ENCODE measurements at regions not wholly inside any gene's neighbourhood (a gene's known extent, or its start where the extent isn't known, plus 50 kb on each side); places are given as distances from the start of the nearest gene placed in this dataset.
"Not testable (repeated sequence)": the region's sequence is repeated elsewhere in the genome, so short reads cannot be mapped to it uniquely, and the experiment has no call there.

GRCh38 chr1:213598263-213598662 is 389.5 kb upstream of the PROX1 start:
- Histone ChIP-seq H3K9me3 (no peaks in the 10 kb centered on the region), H3K27ac (no peak overlapping the region), H3K4me3 (no peak overlapping the region), H3K36me3 (no peaks in the 10 kb centered on the region), H3K4me1 (no peaks in the 10 kb centered on the region), H3K27me3 (no peaks in the 10 kb centered on the region)
- 80 to 93% methylated on average over 3 of the region's 3 CpGs for WGBS, 2 donors (ENCODE audit: low coverage in 1 of 2)
- in situ Hi-C loops (cut with MboI; ENCODE audit: low pct_ligation_motif_present in 1 of 4, low pct_unique_long_range_greater_than_20kb in 1 of 4, low sequenced_read_pairs in 3 of 4) (no loop called here), intact Hi-C loops (cut with DNase I; ENCODE audit: low total_unique reads) (no loop called here)
- TF ChIP-seq POLR2A (IDR thresholded peaks at IDR 0.05) (no peak), EP300 (IDR thresholded peaks at IDR 0.05; ENCODE audit: low read depth) (no peak), CTCF (IDR thresholded peaks at IDR 0.05) (no peak), POLR2AphosphoS5 (IDR thresholded peaks at IDR 0.05) (no peak)
- DNase-seq = no peak

- TF ChIP-seq POLR2A (IDR thresholded peaks at IDR 0.05) (no peak), CTCF (IDR thresholded peaks at IDR 0.05) (no peak), POLR2AphosphoS5 (IDR thresholded peaks at IDR 0.05) (no peak), EP300 (IDR thresholded peaks at IDR 0.05; ENCODE audit: low read depth) (no peak)
- H3K36me3 ChIP-seq = no peaks in the 10 kb centered on the region
- no peak overlapping the region for H3K27ac ChIP-seq
- no peak for DNase-seq
- H3K4me1 ChIP-seq = no peaks in the 10 kb centered on the region
- in situ Hi-C loops (cut with MboI; ENCODE audit: low pct_ligation_motif_present in 1 of 4, low pct_unique_long_range_greater_than_20kb in 1 of 4, low sequenced_read_pairs in 3 of 4) (no loop called here), intact Hi-C loops (cut with DNase I; ENCODE audit: low total_unique reads) (no loop called here)
- H3K9me3 ChIP-seq = no peaks in the 10 kb centered on the region
- no peak overlapping the region for H3K4me3 ChIP-seq
- H3K27me3 ChIP-seq = no peaks in the 10 kb centered on the region
Measured at GRCh38 chr1:213600879-213601278, 386.9 kb upstream of the PROX1 start.

GRCh38 chr1:213601705-213602104 is 386.1 kb upstream of the PROX1 start:
- DNase-seq; H3K27me3 ChIP-seq; H3K4me1 ChIP-seq; intact Hi-C loops (cut with DNase I; ENCODE audit: low total_unique reads); H3K4me3 ChIP-seq; H3K9me3 ChIP-seq; H3K36me3 ChIP-seq; in situ Hi-C loops (cut with MboI; ENCODE audit: low pct_ligation_motif_present in 1 of 4, low pct_unique_long_range_greater_than_20kb in 1 of 4, low sequenced_read_pairs in 3 of 4); H3K27ac ChIP-seq: not testable (repeated sequence)

- 81 to 92% methylated on average over 2 of the region's 2 CpGs for WGBS, 2 donors (ENCODE audit: low coverage in 1 of 2)
- intact Hi-C loops (cut with DNase I; ENCODE audit: low total_unique reads) (no loop called here), in situ Hi-C loops (cut with MboI; ENCODE audit: low pct_ligation_motif_present in 1 of 4, low pct_unique_long_range_greater_than_20kb in 1 of 4, low sequenced_read_pairs in 3 of 4) (no loop called here)
- H3K27me3 ChIP-seq = no peaks in the 10 kb centered on the region
- DNase-seq = no peak
- H3K36me3 ChIP-seq = no peaks in the 10 kb centered on the region
- no peak overlapping the region for H3K27ac ChIP-seq
- no peaks in the 10 kb centered on the region for H3K4me1 ChIP-seq
- H3K9me3 ChIP-seq = no peaks in the 10 kb centered on the region
- TF ChIP-seq POLR2AphosphoS5 (IDR thresholded peaks at IDR 0.05) (no peak), EP300 (IDR thresholded peaks at IDR 0.05; ENCODE audit: low read depth) (no peak), POLR2A (IDR thresholded peaks at IDR 0.05) (no peak), CTCF (IDR thresholded peaks at IDR 0.05) (no peak)
- H3K4me3 ChIP-seq = no peak overlapping the region
Measured at GRCh38 chr1:213602796-213603486, 384.8 kb upstream of the PROX1 start.

GRCh38 chr1:213604477-213604876 is 383.3 kb upstream of the PROX1 start:
- Histone ChIP-seq H3K4me3 (no peak overlapping the region), H3K9me3 (no peaks in the 10 kb centered on the region), H3K27me3 (no peaks in the 10 kb centered on the region), H3K4me1 (no peaks in the 10 kb centered on the region), H3K36me3 (no peaks in the 10 kb centered on the region), H3K27ac (no peak overlapping the region)
- in situ Hi-C loops (cut with MboI; ENCODE audit: low pct_ligation_motif_present in 1 of 4, low pct_unique_long_range_greater_than_20kb in 1 of 4, low sequenced_read_pairs in 3 of 4) = no loop called here
- WGBS, 2 donors (ENCODE audit: low coverage in 1 of 2) = 87% methylated on average over 4 of the region's 4 CpGs; no CpG with 5 or more reads in 1 of the 2 donors
- no peak for DNase-seq
- no peak for TF ChIP-seq POLR2AphosphoS5 (IDR thresholded peaks at IDR 0.05)
- TF ChIP-seq POLR2A (IDR thresholded peaks at IDR 0.05) = no peak
- TF ChIP-seq CTCF (IDR thresholded peaks at IDR 0.05) = no peak
- no peak for TF ChIP-seq EP300 (IDR thresholded peaks at IDR 0.05; ENCODE audit: low read depth)
- intact Hi-C loops (cut with DNase I; ENCODE audit: low total_unique reads) = no loop called here
